IMR-90 (cell line): ENCODE measurements at regions not wholly inside any gene's neighbourhood (a gene's known extent, or its start where the extent isn't known, plus 50 kb on each side); places are given as distances from the start of the nearest gene placed in this dataset.

Source experiments
- ATAC-seq: fragments of 200-7000 bp; cut with Tn5 transposase; 2 replicates; pipeline ENCODE4 v1.9.1; 2020; ENCODE audit warnings: low read depth, mild to moderate bottlenecking, moderate library complexity
- BruUV-seq: library from RNA; stranded (reverse); fragments of 400-500 nt; replicated peaks from 2 replicates; lab custom pipeline; 2021; lab: Mats Ljungman, UMichigan
- CTCF ChIA-PET: fragments of 300-600 bp; formaldehyde crosslinking; extraction: SDS; loops from one replicate; lab custom pipeline; 2021; ENCODE audit warnings: antibody characterized with exemption; lab: Yijun Ruan, JAX
- POLR2A ChIA-PET: fragments of 300-600 bp; sonication (Branson Sonifier 250); formaldehyde crosslinking; loops from one replicate; lab custom pipeline; 2022; ENCODE audit warnings: antibody characterized with exemption; ENCODE audit not compliant: unreplicated experiment; lab: Charles Lee
- DNase-seq: peaks from one replicate; pipeline ENCODE4 v3.0.0; 2013
- H2AFZ ChIP-seq: replicated peaks from 2 replicates; pipeline ENCODE3; 2013; ENCODE audit warnings: low read length, mild to moderate bottlenecking; ENCODE audit not compliant: poor library complexity
- H2AK5ac ChIP-seq: 2 replicates; pipeline ENCODE4 v1.6.1; 2013; ENCODE audit warnings: low read depth, low read length, inconsistent platforms
- H2AK9ac ChIP-seq: replicated peaks from 2 replicates; pipeline ENCODE3; 2013; ENCODE audit warnings: mild to moderate bottlenecking, low read depth, low read length, moderate library complexity; ENCODE audit not compliant: poor library complexity
- H2BK120ac ChIP-seq: 2 replicates; pipeline ENCODE4 v1.6.1; 2013; ENCODE audit warnings: low read depth, low read length, inconsistent platforms
- H2BK15ac ChIP-seq: 3 replicates; pipeline ENCODE4 v1.6.1; 2013; ENCODE audit warnings: low read depth, low read length, inconsistent platforms
- H2BK20ac ChIP-seq: 2 replicates; pipeline ENCODE4 v1.6.1; 2013; ENCODE audit warnings: low read depth, mild to moderate bottlenecking, inconsistent platforms, low read length, moderate library complexity
- H2BK5ac ChIP-seq: 2 replicates; pipeline ENCODE4 v1.6.1; 2013; ENCODE audit warnings: mild to moderate bottlenecking, low read depth, low read length, inconsistent platforms; ENCODE audit not compliant: poor library complexity, severe bottlenecking
- H3K14ac ChIP-seq: replicated peaks from 2 replicates; pipeline ENCODE4 v1.6.1; 2013; ENCODE audit warnings: low read depth, low read length, inconsistent platforms
- H3K18ac ChIP-seq: 2 replicates; pipeline ENCODE4 v1.6.1; 2013; ENCODE audit warnings: low read depth, low read length, control low read depth
- H3K23ac ChIP-seq: 2 replicates; pipeline ENCODE4 v1.6.1; 2013; ENCODE audit warnings: low read depth, low read length, inconsistent platforms
- H3K27ac ChIP-seq: 2 replicates; pipeline ENCODE4 v1.5.1; 2013; ENCODE audit warnings: mild to moderate bottlenecking, control low read depth, low read length; ENCODE audit not compliant: insufficient read depth
- H3K27me3 ChIP-seq: 2 replicates; pipeline ENCODE4 v1.6.1; 2013; ENCODE audit warnings: low read length; ENCODE audit not compliant: control insufficient read depth, insufficient read depth
- H3K36me3 ChIP-seq: 2 replicates; pipeline ENCODE4 v1.6.1; 2013; ENCODE audit warnings: low read length, mixed read lengths; ENCODE audit not compliant: control insufficient read depth, insufficient read depth
- H3K4ac ChIP-seq: 2 replicates; pipeline ENCODE4 v1.6.1; 2013; ENCODE audit warnings: low read depth, low read length, inconsistent platforms
- H3K4me1 ChIP-seq: 2 replicates; pipeline ENCODE4 v1.6.1; 2013; ENCODE audit warnings: low read length, mixed read lengths; ENCODE audit not compliant: control insufficient read depth, insufficient read depth
- H3K4me2 ChIP-seq: 2 replicates; pipeline ENCODE4 v1.6.1; 2013; ENCODE audit warnings: low read depth, mild to moderate bottlenecking, control low read depth, low read length, moderate library complexity
- H3K4me3 ChIP-seq: 2 replicates; pipeline ENCODE4 v1.5.1; 2013; ENCODE audit warnings: low read depth, mild to moderate bottlenecking, control low read depth, low read length, moderate library complexity; ENCODE audit not compliant: insufficient read depth
- H3K56ac ChIP-seq: 2 replicates; pipeline ENCODE4 v1.6.1; 2013; ENCODE audit warnings: low read length, inconsistent platforms; ENCODE audit not compliant: insufficient read depth; ENCODE audit errors: extremely low read depth
- H3K79me1 ChIP-seq, 2 experiments: 2 replicates each; pipeline ENCODE4 v1.6.1; 2013; ENCODE audit warnings: low read length in 2 of 2, inconsistent platforms in 1 of 2, low read depth in 1 of 2
- H3K9ac ChIP-seq: 2 replicates; pipeline ENCODE4 v1.6.1; 2013; ENCODE audit warnings: low read depth, low read length, control low read depth
- H3K9me1 ChIP-seq: 2 replicates; pipeline ENCODE4 v1.6.1; 2013; ENCODE audit warnings: low read length, inconsistent platforms; ENCODE audit not compliant: insufficient read depth
- H3K9me3 ChIP-seq: 2 replicates; pipeline ENCODE4 v1.6.1; 2013; ENCODE audit warnings: low read length; ENCODE audit not compliant: control insufficient read depth, insufficient read depth
- H4K20me1 ChIP-seq: 2 replicates; pipeline ENCODE4 v1.6.1; 2013; ENCODE audit warnings: low read length, inconsistent platforms; ENCODE audit not compliant: insufficient read depth
- H4K5ac ChIP-seq: 2 replicates; pipeline ENCODE4 v1.6.1; 2013; ENCODE audit warnings: mild to moderate bottlenecking, low read depth, low read length, control low read depth
- H4K8ac ChIP-seq, 2 experiments: 2 replicates each; pipeline ENCODE4 v1.6.1; 2013; ENCODE audit warnings: low read depth in 2 of 2, low read length in 2 of 2, control low read depth in 1 of 2, inconsistent platforms in 1 of 2
- H4K91ac ChIP-seq: 2 replicates; pipeline ENCODE4 v1.6.1; 2013; ENCODE audit warnings: low read depth, low read length, inconsistent platforms; ENCODE audit not compliant: insufficient read depth
- BHLHE40 ChIP-seq: fragments of 150-350 bp; IDR thresholded peaks from 2 replicates; pipeline ENCODE4 v1.6.1; 2016; ENCODE audit warnings: mild to moderate bottlenecking, low read depth, low read length
- CHD1 ChIP-seq: IDR thresholded peaks from 2 replicates; pipeline ENCODE4 v1.6.1; 2012; ENCODE audit warnings: low read depth, low read length, improper control_type of control experiment
- ELK1 ChIP-seq: fragments of 150-350 bp; IDR thresholded peaks from 2 replicates; pipeline ENCODE4 v1.6.1; 2016; ENCODE audit warnings: low read depth, mild to moderate bottlenecking, low read length, moderate library complexity, borderline replicate concordance
- MAFK ChIP-seq: IDR thresholded peaks from 2 replicates; pipeline ENCODE4 v1.6.1; 2012; ENCODE audit warnings: low read depth, low read length, improper control_type of control experiment
- MAZ ChIP-seq: IDR thresholded peaks from 2 replicates; pipeline ENCODE4 v1.6.1; 2012; ENCODE audit warnings: low read depth, mild to moderate bottlenecking, low read length, improper control_type of control experiment, moderate library complexity, borderline replicate concordance
- MXI1 ChIP-seq: IDR thresholded peaks from 2 replicates; pipeline ENCODE4 v1.6.1; 2012; ENCODE audit warnings: low read depth, mild to moderate bottlenecking, low read length, moderate library complexity, borderline replicate concordance
- NFE2L2 ChIP-seq: fragments of 150-350 bp; IDR thresholded peaks from 2 replicates; pipeline ENCODE4 v1.6.1; 2016; ENCODE audit warnings: low read depth, mild to moderate bottlenecking, low read length
- POLR2A ChIP-seq: IDR thresholded peaks from 2 replicates; pipeline ENCODE4 v1.6.1; 2012; ENCODE audit warnings: mild to moderate bottlenecking, low read depth, low read length
- RAD21 ChIP-seq: IDR thresholded peaks from 2 replicates; pipeline ENCODE4 v1.6.1; 2012; ENCODE audit warnings: low read length, improper control_type of control experiment
- RCOR1 ChIP-seq: IDR thresholded peaks from 2 replicates; pipeline ENCODE4 v1.6.1; 2012; ENCODE audit warnings: mild to moderate bottlenecking, low read length, improper control_type of control experiment; ENCODE audit not compliant: insufficient replicate concordance
- RFX5 ChIP-seq: IDR thresholded peaks from 2 replicates; pipeline ENCODE4 v1.8.0; 2012; ENCODE audit warnings: low read depth, mild to moderate bottlenecking, low read length, moderate library complexity
- USF2 ChIP-seq: fragments of 150-350 bp; IDR thresholded peaks from 2 replicates; pipeline ENCODE4 v1.6.1; 2017; ENCODE audit warnings: mild to moderate bottlenecking, antibody characterized with exemption, low read length, low read depth
- whole genome bisulfite sequencing, 2 experiments: methylation state at CpG; one replicate each; pipeline versions ENCODE4 v1.1.5 to v1.1.7; 2013; ENCODE audit warnings: missing lambda C conversion rate in 2 of 2; ENCODE audit not compliant: insufficient read length in 1 of 2; ENCODE audit errors: extremely low coverage in 2 of 2; 5-methylcytosine and 5-hydroxymethylcytosine counted together
- dilution Hi-C: fragments of 300-500 bp; cut with HindIII; formaldehyde crosslinking; loops from one replicate; pipeline ENCODE4 v1.14.3; 2018; ENCODE audit warnings: low sequenced_read_pairs; ENCODE audit not compliant: unreplicated experiment
- in situ Hi-C: fragments of 300-500 bp; cut with MboI; formaldehyde crosslinking; loops from 3 replicates; pipeline ENCODE4 v1.14.3; 2019; ENCODE audit warnings: low sequenced_read_pairs, inconsistent platforms, mixed read lengths
- intact Hi-C: fragments of 100-400 bp; cut with micrococcal nuclease; formaldehyde crosslinking; loops from 2 replicates; pipeline ENCODE4 v1.10.0; 2022

- TF ChIP-seq RCOR1 (no peak), NFE2L2 (no peak)
These were observed 675.9 kb upstream of the CITED2 start (continued) for GRCh38 chr6:140050101-140050995.

- ChIA-PET CTCF (no interaction called here), POLR2A (no interaction called here)
- Histone ChIP-seq H3K4ac (peak overlapping the region; percentile 69; the same call in 1 of the 2 replicates), H3K4me3 (no peak overlapping the region), H3K9me1 (peaks cover 8% of the 10 kb centered on the region), H2BK15ac (peak overlapping the region; percentile 80; the same call in 1 of the 3 replicates), H3K9ac (no peak overlapping the region), H2AK9ac (no peak overlapping the region), H3K9me3 (no peaks in the 10 kb centered on the region), H3K14ac (peak overlapping the region; percentile 70; the same call in 1 of the 2 replicates), H3K4me1 (peaks cover 12% of the 10 kb centered on the region), H4K8ac (peak overlapping the region; percentile 89 to 94; a peak in 3 of 4 replicates), H3K23ac (peak overlapping the region; percentile 13; the same call in 1 of the 2 replicates), H3K79me1 (no peaks in the 10 kb centered on the region; a peak in 1 of 4 replicates), H4K20me1 (no peaks in the 10 kb centered on the region), H2BK5ac (peak overlapping the region; percentile 38), H4K91ac (peak overlapping the region; percentile 95), H3K18ac (peak overlapping the region; percentile 62; the same call in 1 of the 2 replicates), H2AFZ (no peak overlapping the region), H4K5ac (peak overlapping the region; percentile 72; the same call in 1 of the 2 replicates), H3K27ac (no peak overlapping the region), H2BK120ac (peak overlapping the region; percentile 97), H2BK20ac (peak overlapping the region; percentile 97), H3K36me3 (no peaks in the 10 kb centered on the region), H3K27me3 (no peaks in the 10 kb centered on the region), H2AK5ac (peak overlapping the region; percentile 77; the same call in 1 of the 2 replicates), H3K56ac (no peak overlapping the region), H3K4me2 (no peak overlapping the region)
- intact Hi-C loops, result no loop called here
- in situ Hi-C loops, result loop anchor here (10.0 kb wide), 1 partner anchor 674 kb away; the partner anchor contains the start of gene CITED2
- ATAC-seq (no peak), DNase-seq (no peak)
- dilution Hi-C loops, result no loop called here
- no TSS peak for BruUV-seq
- WGBS, 2 experiments, result no CpG with 5 or more reads among the region's 2 CpGs
- TF ChIP-seq MAFK (no peak), MAZ (no peak), CHD1 (no peak), RAD21 (no peak), BHLHE40 (no peak), RFX5 (no peak), USF2 (no peak), POLR2A (no peak), NFE2L2 (no peak), MXI1 (no peak), RCOR1 (no peak), ELK1 (no peak)
These were observed 674.8 kb upstream of the CITED2 start for GRCh38 chr6:140049251-140049650.
